SKM-1 treated with dmso at 0.1 percent for 144 hours (cell line): ENCODE measurements at regions not wholly inside any gene's neighbourhood (a gene's known extent, or its start where the extent isn't known, plus 50 kb on each side); places are given as distances from the start of the nearest gene placed in this dataset.

ENCODE experiments used
- DNase-seq: peaks from one replicate; lab custom pipeline; 2025; ENCODE audit not compliant: unreplicated experiment; lab: John Stamatoyannopoulos, UW

DNA sequence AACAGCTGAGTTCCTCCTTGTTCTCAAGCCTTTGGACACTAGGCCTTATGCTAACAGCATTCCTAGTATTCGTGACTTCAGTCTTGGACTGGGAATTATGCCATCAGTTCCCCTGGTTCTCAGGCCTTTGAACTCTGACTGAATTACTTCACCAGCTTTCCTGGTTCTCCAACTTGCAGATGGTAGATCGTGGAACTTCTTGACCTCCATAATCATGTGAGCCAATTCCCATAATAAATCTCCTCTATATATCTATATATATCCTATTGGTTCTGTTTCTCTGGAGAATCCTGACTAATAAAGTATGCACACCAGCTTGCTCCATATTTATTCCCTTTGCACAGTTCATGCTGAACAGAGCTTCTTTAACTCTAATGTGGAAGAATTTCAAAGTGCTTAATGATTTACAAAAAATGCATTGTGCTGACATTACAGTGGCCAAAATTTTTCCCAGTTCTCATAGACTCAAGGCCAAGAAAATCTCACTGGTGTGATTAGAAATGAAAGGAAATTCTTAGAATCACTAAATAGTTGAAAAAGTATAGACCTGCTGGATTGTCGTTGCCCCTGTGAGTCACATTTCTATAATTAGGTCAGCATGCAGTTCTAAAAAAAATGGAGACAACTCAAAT lies 462.9 kb upstream of the ADAMTS5 start:
- DNase-seq: no peak

DNA sequence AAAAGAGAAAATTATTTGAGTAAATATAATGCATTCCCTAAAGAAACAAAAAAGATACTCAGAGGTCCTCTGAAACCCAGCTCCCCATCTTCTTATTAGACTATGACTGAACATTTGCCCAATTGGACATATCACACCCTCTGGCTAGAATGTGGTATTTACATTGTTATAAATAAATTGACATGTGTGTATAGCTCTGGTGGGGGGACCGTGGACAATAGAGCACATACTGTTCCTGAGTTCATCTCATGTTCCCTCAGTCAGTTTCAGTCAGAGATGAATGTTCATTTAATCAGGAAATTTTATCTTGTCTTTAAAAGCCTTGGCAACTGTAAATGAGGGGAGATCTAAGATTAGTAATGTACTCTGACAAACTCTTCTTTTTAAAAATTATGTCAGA lies 459.3 kb upstream of the ADAMTS5 start:
- no peak for DNase-seq

DNA sequence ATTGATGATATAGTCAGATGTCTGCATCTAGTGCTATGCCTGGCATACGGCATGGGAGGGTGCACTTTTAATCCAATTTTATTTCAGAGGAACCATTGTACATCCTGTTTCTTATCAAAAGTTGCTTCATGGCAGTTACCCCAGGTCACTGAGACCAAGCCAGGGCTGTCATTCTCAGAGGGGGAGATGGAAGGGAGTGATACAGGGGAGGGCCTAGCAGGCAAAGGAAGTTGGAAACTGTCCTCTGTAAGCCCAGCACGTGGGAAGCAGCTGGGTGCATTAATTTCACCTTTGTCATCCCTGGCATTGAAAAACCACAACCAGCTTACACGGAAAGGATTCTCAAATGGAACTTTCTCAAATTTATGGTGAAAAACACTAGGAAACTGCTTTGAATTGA lies 458.7 kb upstream of the ADAMTS5 start:
- DNase-seq: no peak

DNA sequence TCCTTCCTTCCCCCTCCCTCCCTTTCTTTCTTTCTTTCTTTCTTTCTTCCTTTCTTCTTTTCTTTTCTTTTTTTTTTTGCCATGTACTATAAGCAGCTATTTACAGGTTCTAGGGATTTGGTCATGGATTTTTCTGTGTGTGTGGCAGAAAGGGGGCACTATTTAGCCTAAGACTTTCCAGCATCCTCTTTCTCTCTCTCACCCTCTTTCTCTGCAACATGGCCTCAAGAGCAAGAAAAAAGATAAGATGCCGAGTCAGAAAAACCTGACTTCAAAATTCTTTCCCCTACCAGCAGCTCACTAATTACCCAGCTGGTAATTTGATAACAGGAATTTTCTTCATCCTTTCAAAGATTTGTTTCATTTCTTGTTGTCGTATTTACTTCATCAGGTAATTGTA lies 458.3 kb upstream of the ADAMTS5 start:
- DNase-seq: no peak

DNA sequence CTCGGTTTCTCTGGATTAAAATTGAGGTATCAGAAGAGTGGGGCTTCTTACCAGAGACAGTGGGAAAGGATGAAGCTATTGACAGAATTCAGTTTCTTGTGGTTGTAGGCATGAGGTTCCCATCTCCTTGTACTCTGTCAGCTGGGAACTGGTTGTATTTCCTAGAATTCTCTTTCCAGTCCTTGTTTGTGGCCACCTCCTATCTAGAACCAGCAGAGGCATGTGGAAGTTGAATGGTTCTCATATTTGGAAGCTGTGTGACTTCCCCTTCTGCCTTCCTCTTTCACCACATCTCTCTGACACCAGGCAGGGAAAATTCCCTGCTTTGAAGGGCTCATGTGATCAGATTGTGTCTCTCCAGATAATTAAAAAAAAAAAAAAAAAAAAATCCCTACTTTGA lies 457.7 kb upstream of the ADAMTS5 start:
- DNase-seq: peak; percentile 46

DNA sequence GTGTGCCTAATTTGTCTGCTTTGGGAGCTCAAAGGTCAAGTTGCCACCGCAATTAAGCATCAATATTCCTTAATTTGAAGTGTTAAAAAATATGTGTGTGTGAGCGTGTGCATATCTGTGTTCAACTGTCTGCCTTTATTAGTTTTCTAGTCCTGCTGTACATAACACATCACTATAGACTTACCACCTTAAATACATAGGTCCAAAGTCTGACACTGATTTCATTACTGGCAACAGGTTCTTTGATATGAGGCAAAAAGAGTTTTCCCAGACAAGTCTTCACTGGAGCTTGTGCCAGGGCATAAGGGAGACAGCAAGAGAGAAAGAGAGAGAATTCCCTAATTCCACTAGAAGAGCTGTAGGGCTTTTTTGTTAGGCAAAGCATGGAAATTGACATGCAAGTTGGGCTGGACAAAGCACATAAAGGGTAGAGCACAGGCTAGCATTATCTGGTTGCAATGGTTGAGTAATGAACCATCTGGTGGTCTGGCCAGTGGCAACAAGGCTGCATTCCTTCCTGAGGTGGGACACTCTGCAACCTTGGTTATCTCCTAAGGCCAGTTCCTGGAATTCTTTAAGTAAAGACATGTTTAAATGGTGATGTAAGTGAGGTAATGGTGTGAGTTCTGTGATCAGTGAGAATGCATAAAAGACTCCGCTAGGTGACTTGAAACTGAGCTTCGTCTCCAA lies 457.2 kb upstream of the ADAMTS5 start:
- no peak for DNase-seq

DNA sequence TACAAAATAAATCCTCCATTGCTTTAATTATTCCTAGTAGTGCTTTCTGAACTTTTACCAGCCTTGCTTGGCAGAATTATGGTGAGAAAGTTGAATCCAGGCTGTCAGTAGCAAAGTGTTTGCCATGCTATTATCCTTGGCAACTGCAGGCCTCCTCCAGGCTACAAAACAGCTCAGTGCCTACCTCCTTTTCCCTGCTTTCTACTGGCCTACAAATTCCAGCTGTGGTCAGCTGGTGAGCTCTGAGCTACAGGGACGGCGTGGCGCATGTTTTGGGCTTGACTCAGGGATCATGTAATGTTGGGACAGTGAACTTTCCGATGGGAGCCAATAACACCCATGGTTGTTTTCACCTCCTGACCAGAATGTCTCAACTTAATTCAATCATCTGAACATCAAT lies 456.1 kb upstream of the ADAMTS5 start:
- no peak for DNase-seq

DNA sequence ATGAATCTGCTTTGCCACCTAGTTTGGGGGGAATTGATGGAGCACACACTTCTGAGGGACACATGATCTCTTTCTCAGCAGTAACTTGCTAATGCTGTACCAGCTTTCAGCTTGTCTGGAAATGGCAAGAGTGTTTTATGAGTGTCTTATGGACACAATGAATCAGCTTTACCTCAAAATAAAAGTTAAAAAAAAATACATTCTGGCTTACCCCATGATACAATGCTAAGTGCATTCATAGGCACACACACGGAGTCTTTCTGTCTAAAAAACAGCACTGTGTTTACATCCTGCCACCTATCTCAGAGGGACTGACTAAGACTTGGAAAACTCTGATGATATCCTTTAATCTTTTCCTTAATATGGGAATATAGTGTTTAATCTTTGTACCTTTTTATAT lies 455.5 kb upstream of the ADAMTS5 start:
- DNase-seq: no peak

DNA sequence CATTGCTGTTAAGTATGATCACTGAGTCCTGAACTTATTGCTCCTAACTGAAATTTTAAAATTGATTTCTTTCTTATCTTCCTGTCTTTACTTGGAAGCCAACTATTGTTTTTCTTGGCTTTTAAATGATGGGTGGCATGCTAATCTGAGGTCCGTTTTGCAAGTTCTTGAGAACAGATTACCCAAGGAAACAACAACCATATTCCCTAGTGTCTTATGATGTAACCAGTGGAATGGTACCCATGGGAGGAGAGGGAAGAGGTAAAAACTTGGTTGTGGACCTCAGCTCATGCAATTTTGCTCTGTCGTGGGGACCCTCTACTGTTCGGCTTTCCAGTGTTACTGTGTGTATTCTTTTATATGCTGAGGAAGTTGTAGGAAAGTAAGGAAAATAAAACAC lies 454.8 kb upstream of the ADAMTS5 start:
- no peak for DNase-seq

DNA sequence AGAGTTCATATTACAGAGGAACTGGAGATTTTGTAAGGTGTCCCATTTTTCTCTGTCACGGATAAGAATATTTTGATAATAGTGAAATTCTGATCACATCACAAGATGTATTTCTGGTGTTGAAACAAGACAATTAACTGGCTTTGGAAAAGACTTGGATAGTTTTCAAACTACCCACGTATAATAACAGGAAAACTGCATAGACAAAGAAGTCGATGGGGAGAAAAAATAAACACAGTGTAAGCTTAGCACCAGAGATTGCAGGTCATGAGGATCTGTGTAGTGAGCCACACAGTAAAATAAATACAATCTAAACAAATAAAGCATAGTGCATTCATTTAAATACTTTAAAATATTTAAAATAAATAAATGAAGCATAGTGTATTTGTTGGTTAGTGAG lies 452.3 kb upstream of the ADAMTS5 start:
- no peak for DNase-seq

DNA sequence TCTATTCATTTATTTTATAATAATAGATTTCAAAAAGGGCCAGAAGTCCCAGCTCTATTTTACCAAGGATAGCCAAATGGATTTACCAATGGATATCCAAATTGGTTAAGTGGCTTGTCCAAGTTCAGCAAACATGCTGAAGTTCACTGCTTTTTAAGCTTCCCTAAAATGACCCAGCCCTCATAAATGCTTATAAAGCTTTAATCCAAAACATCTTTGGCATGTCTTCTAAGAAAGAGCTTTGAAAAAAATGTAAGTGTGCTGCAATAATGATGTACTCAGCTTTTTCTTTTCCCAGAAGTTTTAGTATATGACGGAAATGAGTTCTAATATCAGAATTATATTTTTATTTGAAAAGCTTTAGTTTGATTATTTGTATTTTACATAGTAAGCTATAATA lies 451.5 kb upstream of the ADAMTS5 start:
- DNase-seq: no peak

DNA sequence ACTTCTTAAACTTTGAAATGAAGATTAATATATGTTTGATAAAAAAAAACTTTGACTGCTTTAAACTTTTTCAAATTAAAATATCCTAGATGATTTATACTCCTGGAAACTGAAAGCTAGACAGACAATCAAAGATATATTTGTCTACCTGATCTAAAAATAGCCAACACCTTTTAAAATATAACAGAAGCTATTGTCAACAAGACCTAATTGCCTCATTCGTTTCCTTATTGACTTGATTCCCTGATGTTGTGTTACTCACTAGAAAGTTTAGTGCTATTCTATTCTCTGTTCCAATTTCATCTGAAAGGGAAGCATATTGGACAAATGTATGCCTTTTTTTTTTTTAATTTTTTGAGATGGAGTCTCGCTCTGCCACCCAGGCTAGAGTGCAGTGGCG lies 445.6 kb upstream of the ADAMTS5 start:
- DNase-seq: no peak

DNA sequence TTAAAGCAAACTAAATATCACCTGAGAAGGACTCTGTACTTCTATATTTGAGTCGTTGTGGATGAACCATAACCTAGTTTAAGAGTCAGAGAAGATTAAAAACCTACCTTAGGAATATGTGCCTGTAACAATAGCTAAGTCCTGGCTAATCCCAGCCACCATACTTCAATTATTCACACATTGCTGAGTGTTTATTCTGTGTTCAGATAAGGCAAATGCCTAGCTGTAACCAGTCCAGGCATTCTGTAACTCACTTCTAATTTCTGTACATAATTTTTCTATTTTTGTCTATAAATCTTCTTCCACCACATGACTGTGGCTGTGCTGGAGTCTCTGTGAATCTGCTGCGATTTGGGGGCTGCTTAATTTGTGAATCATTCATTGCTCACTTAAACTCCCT lies 441.9 kb upstream of the ADAMTS5 start:
- DNase-seq: no peak

DNA sequence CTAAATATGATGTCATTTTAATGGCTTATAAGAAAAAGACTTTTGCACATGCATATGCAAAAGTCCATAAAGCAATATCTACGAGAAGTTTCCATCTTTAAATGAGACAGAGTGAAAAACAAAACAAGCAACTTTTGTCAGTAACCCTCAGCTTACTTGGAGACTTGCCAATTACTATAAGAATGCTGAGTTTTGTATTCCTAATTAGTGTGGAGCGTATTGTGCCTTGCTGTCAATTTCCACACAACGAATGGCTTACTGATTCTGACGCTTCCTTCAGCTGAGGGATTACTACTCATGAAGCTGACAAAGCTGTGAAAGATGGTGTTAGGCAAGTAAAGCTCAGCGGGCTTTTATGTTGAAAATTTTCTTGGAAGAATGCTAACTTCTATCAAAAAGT lies 440.4 kb upstream of the ADAMTS5 start:
- no peak for DNase-seq

DNA sequence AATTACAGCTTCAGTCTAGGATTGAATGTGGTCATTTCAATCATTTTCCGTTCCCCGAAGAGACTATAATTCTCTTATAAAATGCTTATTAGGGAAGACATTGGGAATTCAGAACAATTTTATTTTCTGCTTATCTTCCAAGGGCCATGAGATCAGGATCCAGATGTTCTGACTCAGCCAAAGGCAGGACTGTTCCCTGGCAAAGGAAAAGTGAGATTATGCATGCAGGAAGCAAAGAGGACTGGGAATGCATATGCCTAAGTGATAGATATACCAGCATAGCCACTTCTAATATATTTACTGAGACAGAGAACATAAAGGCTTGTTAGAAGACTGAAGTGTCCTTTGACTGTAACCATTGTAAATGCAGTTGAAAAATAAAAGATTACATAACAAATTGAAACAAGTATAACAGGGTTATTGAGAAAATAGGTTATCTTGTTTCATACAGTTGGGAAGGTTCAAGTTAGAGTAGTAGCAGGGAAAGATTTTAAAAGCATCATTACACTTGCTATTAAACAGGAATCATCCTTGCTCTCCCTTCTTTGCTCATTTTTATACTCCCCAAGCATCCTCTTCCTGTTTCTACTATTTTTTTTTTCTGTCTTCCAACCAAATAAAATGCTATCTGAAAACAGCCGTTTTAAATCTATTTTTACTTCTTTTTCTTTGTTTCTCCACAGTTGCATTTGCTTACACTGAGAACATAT lies 439.6 kb upstream of the ADAMTS5 start:
- no peak for DNase-seq

DNA sequence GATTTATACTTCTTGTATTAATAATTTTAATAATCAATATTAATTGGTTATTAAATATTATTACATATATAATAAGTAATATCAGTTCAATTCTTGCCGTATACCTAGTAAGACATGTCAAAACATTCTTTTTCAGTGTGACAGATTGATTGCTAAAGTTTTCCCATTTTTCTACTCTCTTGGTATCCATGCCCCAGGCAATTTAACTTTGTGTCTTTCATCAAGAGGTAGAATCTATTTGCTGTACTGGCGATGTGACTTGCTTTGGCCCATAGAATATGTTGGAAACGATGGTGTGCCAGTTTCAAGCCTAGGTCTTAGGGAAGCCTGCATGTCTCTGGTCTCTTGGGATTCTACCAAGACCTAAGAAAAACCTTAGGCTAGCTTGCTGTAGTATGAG lies 436.1 kb upstream of the ADAMTS5 start:
- DNase-seq: no peak

DNA sequence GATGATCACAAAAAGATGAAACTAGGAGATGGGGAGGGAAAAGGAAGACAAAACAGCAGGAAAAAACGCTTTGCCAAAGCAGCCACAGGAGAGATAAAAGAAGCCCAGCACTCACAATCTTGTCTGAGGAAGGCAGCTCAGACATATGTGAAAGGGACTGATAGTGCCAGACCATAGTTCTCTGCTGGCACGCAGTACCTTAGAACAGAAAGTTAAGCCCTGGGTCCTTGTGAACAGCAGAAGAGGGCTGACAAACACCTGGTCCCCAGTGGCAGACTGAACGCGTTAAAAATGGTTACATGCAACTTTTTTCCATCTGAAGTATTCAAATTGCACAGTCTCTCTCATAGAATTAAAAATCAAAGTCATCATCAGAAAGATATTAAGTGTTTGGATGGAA lies 433.2 kb upstream of the ADAMTS5 start:
- no peak for DNase-seq

DNA sequence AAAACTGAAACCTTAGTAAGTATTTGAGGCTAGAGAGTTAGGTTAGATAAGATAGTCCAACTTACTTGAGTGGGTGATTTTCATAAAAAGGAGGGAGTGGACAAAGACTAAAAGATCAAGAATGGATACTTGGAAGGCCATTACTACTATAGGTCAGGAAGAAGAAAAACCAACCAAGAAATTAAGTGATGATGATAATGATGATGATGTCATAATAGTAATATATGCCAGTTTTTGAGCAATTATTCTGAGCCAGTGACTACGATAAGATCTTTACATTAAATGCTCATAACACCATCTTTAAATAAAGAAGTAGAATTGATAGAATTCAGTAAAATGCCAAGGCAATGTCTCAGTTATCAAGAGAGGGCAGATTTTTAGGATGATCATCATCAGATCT lies 430.7 kb upstream of the ADAMTS5 start:
- no peak for DNase-seq

DNA sequence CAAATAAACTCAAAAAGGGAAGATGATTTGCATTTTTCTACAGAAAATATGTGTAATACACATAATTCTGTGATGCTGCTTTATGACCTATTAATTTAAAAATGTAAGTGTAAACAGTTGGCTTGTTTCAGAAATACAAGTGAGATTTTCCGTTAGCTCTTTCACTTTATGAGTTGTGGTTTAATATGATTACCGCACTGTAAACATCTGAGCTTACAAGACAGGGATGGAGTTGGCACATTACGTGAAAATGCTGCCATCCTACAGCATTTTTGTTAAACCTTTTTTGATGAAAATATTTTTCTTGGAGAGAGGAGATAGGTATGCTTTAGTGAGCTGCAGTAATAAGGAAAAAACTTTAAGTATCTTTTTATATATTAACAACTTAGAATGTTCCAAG lies 426.8 kb upstream of the ADAMTS5 start:
- DNase-seq: no peak

DNA sequence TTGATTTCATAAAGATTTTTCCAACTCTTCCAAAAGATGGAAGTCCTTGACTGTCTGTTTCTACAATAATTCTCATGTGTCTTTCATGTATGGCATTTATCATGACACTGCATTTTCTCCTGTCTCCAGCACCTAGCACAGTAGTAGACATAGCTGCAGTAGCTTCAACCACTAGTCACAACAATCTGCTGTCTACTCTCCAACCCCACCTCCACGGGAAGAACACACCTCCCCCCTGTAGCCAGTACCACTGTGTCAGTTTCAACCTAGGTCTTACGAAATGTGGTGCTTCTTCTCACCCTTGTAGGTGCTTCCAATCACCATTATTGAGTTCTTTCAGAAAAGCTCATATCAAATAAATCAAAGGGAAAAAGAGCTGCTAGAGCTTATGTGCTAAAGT lies 425.1 kb upstream of the ADAMTS5 start:
- no peak for DNase-seq

DNA sequence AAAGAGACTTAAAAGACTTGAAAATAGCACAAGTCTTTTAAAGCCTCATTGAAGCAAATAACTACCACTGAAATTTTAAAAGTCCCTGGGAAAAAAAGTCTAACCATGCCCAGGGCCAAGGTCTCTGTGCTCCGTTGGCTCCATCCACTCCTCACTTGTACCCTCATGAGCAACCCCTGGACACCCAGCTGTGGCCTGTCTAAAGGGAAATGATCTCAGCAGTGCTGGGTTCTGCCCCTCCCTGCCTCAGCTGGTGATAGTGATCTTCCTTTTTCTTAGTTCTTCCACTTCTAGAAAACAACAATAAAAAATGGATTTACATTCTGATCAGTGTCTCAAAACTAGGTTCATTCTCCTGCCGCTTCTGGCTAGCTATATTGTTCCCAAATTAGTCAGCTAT lies 423.5 kb upstream of the ADAMTS5 start:
- DNase-seq: no peak

DNA sequence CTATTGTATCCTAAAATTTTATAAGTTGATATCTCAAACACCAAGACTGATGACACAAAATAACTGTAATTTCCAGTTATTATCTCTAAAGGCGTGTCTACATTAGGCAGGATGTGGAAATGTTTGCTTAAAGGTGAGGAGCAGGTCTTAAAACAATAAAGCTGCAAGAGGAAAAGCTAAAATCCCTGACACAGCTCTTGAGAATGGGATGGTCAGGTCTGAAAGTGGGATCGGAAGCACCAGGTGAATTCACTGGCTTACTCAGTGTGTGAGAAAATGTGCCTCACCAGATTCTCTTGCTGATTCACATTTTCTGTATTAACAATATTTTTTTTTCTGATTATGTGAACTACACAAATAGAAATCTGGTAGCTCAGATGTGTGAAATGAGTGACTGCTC lies 421.9 kb upstream of the ADAMTS5 start:
- DNase-seq: no peak

DNA sequence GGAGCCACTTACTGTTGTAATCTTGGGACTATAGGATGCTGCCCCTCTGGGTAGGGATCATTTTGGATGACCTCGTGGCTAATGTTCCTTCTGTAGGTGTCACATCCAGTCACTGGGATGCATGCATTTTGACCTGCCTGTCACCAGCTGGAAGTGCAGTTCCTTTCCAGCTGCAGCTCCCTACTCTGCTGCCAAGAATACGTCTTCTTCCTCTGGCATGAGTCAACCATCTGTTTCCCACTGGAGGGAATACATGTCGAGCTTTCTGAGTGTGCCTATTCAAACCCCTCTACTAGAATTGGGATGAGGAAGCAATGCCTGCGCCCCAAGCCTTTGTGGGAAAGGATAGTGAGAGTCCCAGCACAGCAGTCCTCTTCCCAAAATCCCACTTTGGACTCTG lies 415.5 kb upstream of the ADAMTS5 start:
- no peak for DNase-seq
